IMR-90 (cell line): ENCODE measurements at regions not wholly inside any gene's neighbourhood (a gene's known extent, or its start where the extent isn't known, plus 50 kb on each side); places are given as distances from the start of the nearest gene placed in this dataset.

Experiments
- ATAC-seq: fragments of 200-7000 bp; cut with Tn5 transposase; 2 replicates; pipeline ENCODE4 v1.9.1; 2020; ENCODE audit warnings: low read depth, mild to moderate bottlenecking, moderate library complexity
- BruUV-seq: library from RNA; stranded (reverse); fragments of 400-500 nt; replicated peaks from 2 replicates; lab custom pipeline; 2021; lab: Mats Ljungman, UMichigan
- CTCF ChIA-PET: fragments of 300-600 bp; formaldehyde crosslinking; extraction: SDS; loops from one replicate; lab custom pipeline; 2021; ENCODE audit warnings: antibody characterized with exemption; lab: Yijun Ruan, JAX
- POLR2A ChIA-PET: fragments of 300-600 bp; sonication (Branson Sonifier 250); formaldehyde crosslinking; loops from one replicate; lab custom pipeline; 2022; ENCODE audit warnings: antibody characterized with exemption; ENCODE audit not compliant: unreplicated experiment; lab: Charles Lee
- DNase-seq: peaks from one replicate; pipeline ENCODE4 v3.0.0; 2013
- H2AFZ ChIP-seq: replicated peaks from 2 replicates; pipeline ENCODE3; 2013; ENCODE audit warnings: low read length, mild to moderate bottlenecking; ENCODE audit not compliant: poor library complexity
- H2AK5ac ChIP-seq: 2 replicates; pipeline ENCODE4 v1.6.1; 2013; ENCODE audit warnings: low read depth, low read length, inconsistent platforms
- H2AK9ac ChIP-seq: replicated peaks from 2 replicates; pipeline ENCODE3; 2013; ENCODE audit warnings: mild to moderate bottlenecking, low read depth, low read length, moderate library complexity; ENCODE audit not compliant: poor library complexity
- H2BK120ac ChIP-seq: 2 replicates; pipeline ENCODE4 v1.6.1; 2013; ENCODE audit warnings: low read depth, low read length, inconsistent platforms
- H2BK15ac ChIP-seq: 3 replicates; pipeline ENCODE4 v1.6.1; 2013; ENCODE audit warnings: low read depth, low read length, inconsistent platforms
- H2BK20ac ChIP-seq: 2 replicates; pipeline ENCODE4 v1.6.1; 2013; ENCODE audit warnings: low read depth, mild to moderate bottlenecking, inconsistent platforms, low read length, moderate library complexity
- H2BK5ac ChIP-seq: 2 replicates; pipeline ENCODE4 v1.6.1; 2013; ENCODE audit warnings: mild to moderate bottlenecking, low read depth, low read length, inconsistent platforms; ENCODE audit not compliant: poor library complexity, severe bottlenecking
- H3K14ac ChIP-seq: replicated peaks from 2 replicates; pipeline ENCODE4 v1.6.1; 2013; ENCODE audit warnings: low read depth, low read length, inconsistent platforms
- H3K18ac ChIP-seq: 2 replicates; pipeline ENCODE4 v1.6.1; 2013; ENCODE audit warnings: low read depth, low read length, control low read depth
- H3K23ac ChIP-seq: 2 replicates; pipeline ENCODE4 v1.6.1; 2013; ENCODE audit warnings: low read depth, low read length, inconsistent platforms
- H3K27ac ChIP-seq: 2 replicates; pipeline ENCODE4 v1.5.1; 2013; ENCODE audit warnings: mild to moderate bottlenecking, control low read depth, low read length; ENCODE audit not compliant: insufficient read depth
- H3K27me3 ChIP-seq: 2 replicates; pipeline ENCODE4 v1.6.1; 2013; ENCODE audit warnings: low read length; ENCODE audit not compliant: control insufficient read depth, insufficient read depth
- H3K36me3 ChIP-seq: 2 replicates; pipeline ENCODE4 v1.6.1; 2013; ENCODE audit warnings: low read length, mixed read lengths; ENCODE audit not compliant: control insufficient read depth, insufficient read depth
- H3K4ac ChIP-seq: 2 replicates; pipeline ENCODE4 v1.6.1; 2013; ENCODE audit warnings: low read depth, low read length, inconsistent platforms
- H3K4me1 ChIP-seq: 2 replicates; pipeline ENCODE4 v1.6.1; 2013; ENCODE audit warnings: low read length, mixed read lengths; ENCODE audit not compliant: control insufficient read depth, insufficient read depth
- H3K4me2 ChIP-seq: 2 replicates; pipeline ENCODE4 v1.6.1; 2013; ENCODE audit warnings: low read depth, mild to moderate bottlenecking, control low read depth, low read length, moderate library complexity
- H3K4me3 ChIP-seq: 2 replicates; pipeline ENCODE4 v1.5.1; 2013; ENCODE audit warnings: low read depth, mild to moderate bottlenecking, control low read depth, low read length, moderate library complexity; ENCODE audit not compliant: insufficient read depth
- H3K56ac ChIP-seq: 2 replicates; pipeline ENCODE4 v1.6.1; 2013; ENCODE audit warnings: low read length, inconsistent platforms; ENCODE audit not compliant: insufficient read depth; ENCODE audit errors: extremely low read depth
- H3K79me1 ChIP-seq, 2 experiments: 2 replicates each; pipeline ENCODE4 v1.6.1; 2013; ENCODE audit warnings: low read length in 2 of 2, inconsistent platforms in 1 of 2, low read depth in 1 of 2
- H3K9ac ChIP-seq: 2 replicates; pipeline ENCODE4 v1.6.1; 2013; ENCODE audit warnings: low read depth, low read length, control low read depth
- H3K9me1 ChIP-seq: 2 replicates; pipeline ENCODE4 v1.6.1; 2013; ENCODE audit warnings: low read length, inconsistent platforms; ENCODE audit not compliant: insufficient read depth
- H3K9me3 ChIP-seq: 2 replicates; pipeline ENCODE4 v1.6.1; 2013; ENCODE audit warnings: low read length; ENCODE audit not compliant: control insufficient read depth, insufficient read depth
- H4K20me1 ChIP-seq: 2 replicates; pipeline ENCODE4 v1.6.1; 2013; ENCODE audit warnings: low read length, inconsistent platforms; ENCODE audit not compliant: insufficient read depth
- H4K5ac ChIP-seq: 2 replicates; pipeline ENCODE4 v1.6.1; 2013; ENCODE audit warnings: mild to moderate bottlenecking, low read depth, low read length, control low read depth
- H4K8ac ChIP-seq, 2 experiments: 2 replicates each; pipeline ENCODE4 v1.6.1; 2013; ENCODE audit warnings: low read depth in 2 of 2, low read length in 2 of 2, control low read depth in 1 of 2, inconsistent platforms in 1 of 2
- H4K91ac ChIP-seq: 2 replicates; pipeline ENCODE4 v1.6.1; 2013; ENCODE audit warnings: low read depth, low read length, inconsistent platforms; ENCODE audit not compliant: insufficient read depth
- BHLHE40 ChIP-seq: fragments of 150-350 bp; IDR thresholded peaks from 2 replicates; pipeline ENCODE4 v1.6.1; 2016; ENCODE audit warnings: mild to moderate bottlenecking, low read depth, low read length
- CEBPB ChIP-seq: IDR thresholded peaks from 2 replicates; pipeline ENCODE4 v1.6.1; 2012; ENCODE audit warnings: low read depth, low read length, improper control_type of control experiment
- CHD1 ChIP-seq: IDR thresholded peaks from 2 replicates; pipeline ENCODE4 v1.6.1; 2012; ENCODE audit warnings: low read depth, low read length, improper control_type of control experiment
- FOS ChIP-seq: fragments of 150-350 bp; IDR thresholded peaks from 2 replicates; pipeline ENCODE4 v1.6.1; 2016; ENCODE audit warnings: low read depth, low read length
- MAFK ChIP-seq: IDR thresholded peaks from 2 replicates; pipeline ENCODE4 v1.6.1; 2012; ENCODE audit warnings: low read depth, low read length, improper control_type of control experiment
- MAZ ChIP-seq: IDR thresholded peaks from 2 replicates; pipeline ENCODE4 v1.6.1; 2012; ENCODE audit warnings: low read depth, mild to moderate bottlenecking, low read length, improper control_type of control experiment, moderate library complexity, borderline replicate concordance
- MXI1 ChIP-seq: IDR thresholded peaks from 2 replicates; pipeline ENCODE4 v1.6.1; 2012; ENCODE audit warnings: low read depth, mild to moderate bottlenecking, low read length, moderate library complexity, borderline replicate concordance
- NFE2L2 ChIP-seq: fragments of 150-350 bp; IDR thresholded peaks from 2 replicates; pipeline ENCODE4 v1.6.1; 2016; ENCODE audit warnings: low read depth, mild to moderate bottlenecking, low read length
- POLR2A ChIP-seq: IDR thresholded peaks from 2 replicates; pipeline ENCODE4 v1.6.1; 2012; ENCODE audit warnings: mild to moderate bottlenecking, low read depth, low read length
- RAD21 ChIP-seq: IDR thresholded peaks from 2 replicates; pipeline ENCODE4 v1.6.1; 2012; ENCODE audit warnings: low read length, improper control_type of control experiment
- RCOR1 ChIP-seq: IDR thresholded peaks from 2 replicates; pipeline ENCODE4 v1.6.1; 2012; ENCODE audit warnings: mild to moderate bottlenecking, low read length, improper control_type of control experiment; ENCODE audit not compliant: insufficient replicate concordance
- RFX5 ChIP-seq: IDR thresholded peaks from 2 replicates; pipeline ENCODE4 v1.8.0; 2012; ENCODE audit warnings: low read depth, mild to moderate bottlenecking, low read length, moderate library complexity
- SMC3 ChIP-seq: fragments of 150-350 bp; IDR thresholded peaks from 2 replicates; pipeline ENCODE4 v1.6.1; 2016; ENCODE audit warnings: low read depth, mild to moderate bottlenecking, antibody characterized with exemption, low read length, moderate library complexity
- WGBS, 2 experiments: methylation state at CpG; one replicate each; pipeline versions ENCODE4 v1.1.5 to v1.1.7; 2013; ENCODE audit warnings: missing lambda C conversion rate in 2 of 2; ENCODE audit not compliant: insufficient read length in 1 of 2; ENCODE audit errors: extremely low coverage in 2 of 2; 5-methylcytosine and 5-hydroxymethylcytosine counted together
- dilution Hi-C: fragments of 300-500 bp; cut with HindIII; formaldehyde crosslinking; loops from one replicate; pipeline ENCODE4 v1.14.3; 2018; ENCODE audit warnings: low sequenced_read_pairs; ENCODE audit not compliant: unreplicated experiment
- in situ Hi-C: fragments of 300-500 bp; cut with MboI; formaldehyde crosslinking; loops from 3 replicates; pipeline ENCODE4 v1.14.3; 2019; ENCODE audit warnings: low sequenced_read_pairs, inconsistent platforms, mixed read lengths
- intact Hi-C: fragments of 100-400 bp; cut with micrococcal nuclease; formaldehyde crosslinking; loops from 2 replicates; pipeline ENCODE4 v1.10.0; 2022
- TF ChIP-seq, protein P1 (sequence below): fragments of 150-350 bp; IDR thresholded peaks from 2 replicates; pipeline ENCODE4 v1.6.1; 2017; ENCODE audit warnings: mild to moderate bottlenecking, antibody characterized with exemption, low read length, low read depth
- TF ChIP-seq, protein P2 (sequence below): fragments of 150-350 bp; IDR thresholded peaks from 2 replicates; pipeline ENCODE4 v1.6.1; 2016; ENCODE audit warnings: low read depth, mild to moderate bottlenecking, low read length, moderate library complexity, borderline replicate concordance
- TF ChIP-seq, protein P3 (sequence below): conservative IDR thresholded peaks from 2 replicates; pipeline ENCODE4 v1.5.1; 2012; ENCODE audit warnings: mild to moderate bottlenecking, low read depth, low read length, improper control_type of control experiment

DNA sequence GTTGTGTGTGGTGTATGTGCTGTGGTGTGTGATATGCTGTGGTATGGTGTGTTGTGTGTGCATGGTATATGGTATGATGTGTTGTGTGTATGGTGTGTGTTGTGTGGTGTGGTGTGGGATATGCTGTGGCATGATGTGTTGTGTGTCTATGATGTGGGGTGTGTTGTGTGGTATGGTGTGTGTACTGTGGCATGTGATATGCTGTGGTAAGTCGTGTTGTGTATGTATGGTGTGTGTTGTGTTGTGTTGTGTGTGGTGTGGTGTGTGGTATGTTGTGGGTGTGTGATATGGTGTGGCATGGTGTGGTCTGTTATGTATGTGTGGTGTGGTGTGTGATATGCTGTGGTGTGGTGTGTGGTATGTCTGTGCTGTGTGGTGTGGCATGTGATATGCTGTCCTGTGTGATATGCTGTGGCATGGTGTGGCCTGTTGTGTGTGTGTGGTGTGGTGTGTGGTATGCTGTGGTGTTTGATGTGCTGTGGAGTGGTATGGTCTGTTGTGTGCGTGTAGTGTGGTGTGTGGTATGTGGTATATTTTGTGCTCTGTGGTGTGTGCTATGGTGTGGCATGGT is 318.0 kb downstream of the PTPRU start:
- dilution Hi-C loops: no loop called here
- Histone ChIP-seq H2BK120ac (no peak overlapping the region), H3K23ac (no peak overlapping the region), H3K27me3 (no peaks in the 10 kb centered on the region; the same call in none of the 2 replicates), H3K9me3 (no peaks in the 10 kb centered on the region), H3K9me1 (0 out of 2 replicates have a peak, but pooled peaks cover 5% of the 10 kb centered on the region), H3K79me1 (no peaks in the 10 kb centered on the region), H3K9ac (no peak overlapping the region), H2AK5ac (no peak overlapping the region; the same call in 1 of the 2 replicates), H3K4ac (no peak overlapping the region), H4K20me1 (no peaks in the 10 kb centered on the region; the same call in 1 of the 2 replicates), H3K4me3 (no peak overlapping the region), H4K8ac (no peak overlapping the region), H2BK20ac (no peak overlapping the region), H2BK15ac (no peak overlapping the region), H3K56ac (no peak overlapping the region), H3K4me2 (no peak overlapping the region), H3K18ac (no peak overlapping the region), H3K36me3 (no peaks in the 10 kb centered on the region), H2AK9ac (peak overlapping the region; percentile 42), H3K27ac (no peak overlapping the region), H4K5ac (no peak overlapping the region), H2BK5ac (peak overlapping the region; percentile 78), H3K4me1 (no peaks in the 10 kb centered on the region), H4K91ac (no peak overlapping the region), H3K14ac (no peak overlapping the region), H2AFZ (peak overlapping the region; percentile 51)
- TF ChIP-seq, protein P1, sequence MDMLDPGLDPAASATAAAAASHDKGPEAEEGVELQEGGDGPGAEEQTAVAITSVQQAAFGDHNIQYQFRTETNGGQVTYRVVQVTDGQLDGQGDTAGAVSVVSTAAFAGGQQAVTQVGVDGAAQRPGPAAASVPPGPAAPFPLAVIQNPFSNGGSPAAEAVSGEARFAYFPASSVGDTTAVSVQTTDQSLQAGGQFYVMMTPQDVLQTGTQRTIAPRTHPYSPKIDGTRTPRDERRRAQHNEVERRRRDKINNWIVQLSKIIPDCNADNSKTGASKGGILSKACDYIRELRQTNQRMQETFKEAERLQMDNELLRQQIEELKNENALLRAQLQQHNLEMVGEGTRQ: no peak
- no peak for TF ChIP-seq MAFK
- TF ChIP-seq BHLHE40: no peak
- TF ChIP-seq RFX5: no peak
- TF ChIP-seq, protein P2, sequence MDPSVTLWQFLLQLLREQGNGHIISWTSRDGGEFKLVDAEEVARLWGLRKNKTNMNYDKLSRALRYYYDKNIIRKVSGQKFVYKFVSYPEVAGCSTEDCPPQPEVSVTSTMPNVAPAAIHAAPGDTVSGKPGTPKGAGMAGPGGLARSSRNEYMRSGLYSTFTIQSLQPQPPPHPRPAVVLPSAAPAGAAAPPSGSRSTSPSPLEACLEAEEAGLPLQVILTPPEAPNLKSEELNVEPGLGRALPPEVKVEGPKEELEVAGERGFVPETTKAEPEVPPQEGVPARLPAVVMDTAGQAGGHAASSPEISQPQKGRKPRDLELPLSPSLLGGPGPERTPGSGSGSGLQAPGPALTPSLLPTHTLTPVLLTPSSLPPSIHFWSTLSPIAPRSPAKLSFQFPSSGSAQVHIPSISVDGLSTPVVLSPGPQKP: no peak
- TF ChIP-seq CHD1: no peak
- no peak for TF ChIP-seq NFE2L2
- TF ChIP-seq, protein P3, sequence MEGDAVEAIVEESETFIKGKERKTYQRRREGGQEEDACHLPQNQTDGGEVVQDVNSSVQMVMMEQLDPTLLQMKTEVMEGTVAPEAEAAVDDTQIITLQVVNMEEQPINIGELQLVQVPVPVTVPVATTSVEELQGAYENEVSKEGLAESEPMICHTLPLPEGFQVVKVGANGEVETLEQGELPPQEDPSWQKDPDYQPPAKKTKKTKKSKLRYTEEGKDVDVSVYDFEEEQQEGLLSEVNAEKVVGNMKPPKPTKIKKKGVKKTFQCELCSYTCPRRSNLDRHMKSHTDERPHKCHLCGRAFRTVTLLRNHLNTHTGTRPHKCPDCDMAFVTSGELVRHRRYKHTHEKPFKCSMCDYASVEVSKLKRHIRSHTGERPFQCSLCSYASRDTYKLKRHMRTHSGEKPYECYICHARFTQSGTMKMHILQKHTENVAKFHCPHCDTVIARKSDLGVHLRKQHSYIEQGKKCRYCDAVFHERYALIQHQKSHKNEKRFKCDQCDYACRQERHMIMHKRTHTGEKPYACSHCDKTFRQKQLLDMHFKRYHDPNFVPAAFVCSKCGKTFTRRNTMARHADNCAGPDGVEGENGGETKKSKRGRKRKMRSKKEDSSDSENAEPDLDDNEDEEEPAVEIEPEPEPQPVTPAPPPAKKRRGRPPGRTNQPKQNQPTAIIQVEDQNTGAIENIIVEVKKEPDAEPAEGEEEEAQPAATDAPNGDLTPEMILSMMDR: no peak
- TF ChIP-seq MAZ: no peak
- TF ChIP-seq CEBPB: no peak
- no peak for TF ChIP-seq SMC3
- no peak for TF ChIP-seq FOS
- no peak for TF ChIP-seq POLR2A
- TF ChIP-seq RAD21: no peak
- no peak for TF ChIP-seq MXI1
- TF ChIP-seq RCOR1: no peak
- ATAC-seq: no peak
- ChIA-PET POLR2A (no interaction called here), CTCF (no interaction called here)
- BruUV-seq: no TSS peak
- WGBS, 2 experiments: 88 to 100% methylated on average over 1 of the region's 2 CpGs
- in situ Hi-C loops: no loop called here
- intact Hi-C loops: loop anchor here (5.0 kb wide), 1 partner anchor 1103 kb away; no protein-coding TSS in a partner anchor
- no peak for DNase-seq
